NCI-H526 treated with DMSO at 0.1 percent for 48 hours (cell line): ENCODE measurements at regions not wholly inside any gene's neighbourhood (a gene's known extent, or its start where the extent isn't known, plus 50 kb on each side); places are given as distances from the start of the nearest gene placed in this dataset.

ENCODE experiments used
- DNase-seq: peaks from one replicate; lab custom pipeline; 2025; lab: John Stamatoyannopoulos, UW

- no peak for DNase-seq
Observed at GRCh38 chr2:21694079-21694878, 570.5 kb downstream of the TDRD15 start.

DNA sequence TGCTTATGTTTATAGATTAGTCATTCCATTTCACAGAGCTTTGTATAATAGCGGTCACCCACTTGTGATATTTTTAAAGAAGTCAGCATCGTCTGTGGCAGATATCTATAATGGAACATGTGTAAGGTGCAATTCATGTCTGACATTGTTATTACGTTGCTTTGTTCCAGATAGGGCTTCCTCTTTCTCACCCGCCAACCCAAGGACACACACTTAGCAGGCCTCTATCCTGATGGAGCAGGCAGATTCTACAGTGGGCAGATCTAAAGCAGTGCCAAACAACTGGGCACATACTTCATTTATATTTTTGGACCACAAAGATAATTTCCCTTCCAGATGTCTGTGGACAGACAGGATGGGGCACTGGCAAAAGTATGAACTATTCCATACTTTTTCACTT lies 573.1 kb downstream of the TDRD15 start:
- DNase-seq: no peak

GRCh38 chr2:21700644-21701043 lies 576.9 kb downstream of the TDRD15 start:
- DNase-seq: no peak

DNA sequence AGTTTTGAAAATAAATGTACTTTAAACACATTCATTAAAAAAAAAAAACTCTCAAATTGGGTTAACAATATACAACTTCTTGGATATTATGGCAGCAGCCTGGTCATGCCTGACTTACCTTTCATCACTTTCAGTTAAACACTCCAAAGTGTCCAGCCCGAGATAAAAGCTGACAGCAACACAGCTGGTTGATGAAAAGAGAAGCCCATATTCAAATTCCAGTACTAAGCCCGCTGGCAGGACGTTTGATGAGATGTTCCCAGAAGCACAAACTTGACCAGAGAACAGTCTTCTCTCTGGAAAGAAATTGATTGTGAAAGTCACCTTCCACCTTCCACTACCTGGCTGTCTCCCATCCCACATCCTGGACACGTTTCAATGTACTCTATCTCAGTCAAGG lies 586.3 kb downstream of the TDRD15 start:
- DNase-seq: no peak

DNA sequence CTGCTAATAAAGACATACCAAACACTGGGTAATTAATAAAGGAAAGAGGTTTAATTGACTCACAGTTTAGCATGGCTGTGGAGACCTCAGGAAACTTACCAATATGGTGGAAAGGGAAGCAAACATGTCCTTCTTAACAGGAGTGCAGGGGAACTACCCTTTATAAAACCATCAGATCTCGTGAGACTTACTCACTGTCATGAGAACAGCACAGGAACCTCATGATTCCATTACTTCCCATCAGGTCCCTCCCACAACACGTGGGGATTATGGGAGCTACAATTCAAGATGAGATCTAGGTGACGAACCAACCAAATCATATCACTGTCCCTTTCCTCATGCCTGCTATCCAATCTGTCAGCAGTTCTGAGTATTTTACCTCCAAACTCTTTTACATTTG lies 586.7 kb downstream of the TDRD15 start:
- DNase-seq: no peak

DNA sequence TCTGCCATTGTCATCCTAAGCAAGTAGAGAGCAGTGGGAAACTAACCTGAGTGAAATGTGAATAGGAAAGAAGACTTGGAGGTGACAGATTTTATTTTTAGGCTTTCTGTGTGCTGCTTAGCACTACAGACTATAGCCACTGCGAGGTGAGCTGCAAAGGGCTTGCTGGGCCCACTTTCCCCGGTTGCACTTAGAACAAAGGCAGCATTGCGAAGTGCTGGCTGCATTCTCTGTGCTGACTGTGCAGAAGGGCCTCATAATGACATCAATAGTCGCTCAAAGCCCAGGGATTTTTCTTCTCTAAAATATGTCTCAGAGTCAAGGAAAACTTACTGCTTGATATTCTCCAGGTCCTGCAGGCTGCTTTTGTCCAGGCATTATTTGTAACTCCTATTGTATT lies 592.1 kb downstream of the TDRD15 start:
- DNase-seq: no peak

GRCh38 chr2:21727101-21727500 lies 603.3 kb downstream of the TDRD15 start:
- no peak for DNase-seq

GRCh38 chr2:21728133-21728532 lies 604.4 kb downstream of the TDRD15 start:
- DNase-seq: no peak

- no peak for DNase-seq
Observed at GRCh38 chr2:21730141-21730540, 606.4 kb downstream of the TDRD15 start.

- no peak for DNase-seq
Observed at GRCh38 chr2:21740484-21740883, 616.7 kb downstream of the TDRD15 start.

DNA sequence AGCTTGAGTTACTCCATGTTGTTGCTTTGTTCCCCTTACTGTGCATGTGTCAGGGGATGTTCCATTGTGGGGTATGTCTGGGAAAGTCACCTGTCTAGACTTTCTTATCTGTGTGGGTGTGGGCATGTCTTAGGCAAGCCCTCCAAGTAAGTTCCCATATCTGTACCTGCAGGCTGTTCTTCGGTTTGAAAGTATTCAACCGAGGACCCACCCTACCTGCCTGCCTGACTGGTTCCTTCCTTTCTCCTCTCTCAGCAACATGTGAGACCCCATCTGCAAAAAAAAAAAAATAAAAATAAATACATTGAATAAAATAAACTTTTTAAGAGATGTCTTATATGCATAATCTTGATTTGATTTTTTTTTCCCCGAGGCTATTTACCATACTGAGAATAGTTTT lies 622.7 kb downstream of the TDRD15 start:
- no peak for DNase-seq

- DNase-seq: no peak
Observed at GRCh38 chr2:21748501-21748900, 624.7 kb downstream of the TDRD15 start.

- peak; percentile 69 for DNase-seq
Observed at GRCh38 chr2:21754164-21754788, 630.5 kb downstream of the TDRD15 start.

GRCh38 chr2:21757805-21758430 lies 634.1 kb downstream of the TDRD15 start:
- DNase-seq: peak; percentile 7

DNA sequence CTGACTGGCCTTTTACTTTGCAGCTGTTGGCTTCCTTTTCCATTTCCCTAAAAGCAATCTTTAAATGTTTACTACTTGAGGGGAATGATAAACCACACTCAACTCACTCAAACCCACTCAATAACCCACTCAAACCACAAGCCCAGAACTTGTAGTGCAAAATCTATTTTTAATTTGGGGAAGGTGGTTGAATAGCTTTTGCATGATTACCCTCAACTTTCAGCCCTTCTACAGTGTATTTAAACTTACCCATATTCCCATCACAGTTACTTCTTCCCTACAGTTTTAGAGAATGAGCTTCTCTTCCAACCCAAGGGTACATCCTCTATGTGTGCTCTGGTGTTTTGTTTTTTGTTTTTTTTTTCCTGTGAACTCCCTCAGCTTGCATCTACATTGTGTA lies 636.1 kb downstream of the TDRD15 start:
- DNase-seq: no peak

DNA sequence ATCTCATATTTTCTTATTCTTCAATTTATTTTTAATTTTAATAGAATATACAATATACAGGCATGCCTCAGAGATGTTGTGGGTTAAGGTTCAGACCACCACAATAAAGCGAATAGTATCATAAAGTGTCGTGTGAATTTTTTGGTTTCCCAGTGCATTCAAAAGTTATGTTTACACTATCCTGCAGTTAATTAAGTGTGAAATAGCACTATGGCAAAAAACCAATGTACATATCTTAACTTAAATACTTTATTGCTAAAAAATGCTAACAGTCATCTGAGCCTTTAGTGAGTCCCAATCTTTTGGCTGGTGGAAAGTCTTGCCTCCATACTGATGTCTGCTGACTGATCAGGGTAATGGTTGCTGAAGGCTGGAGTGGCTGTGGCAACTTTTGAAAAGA lies 637.6 kb downstream of the TDRD15 start:
- DNase-seq: no peak

GRCh38 chr2:21763501-21763900 lies 639.7 kb downstream of the TDRD15 start:
- DNase-seq: no peak

- DNase-seq: no peak
Observed at GRCh38 chr2:21770787-21771186, 647.0 kb downstream of the TDRD15 start.

DNA sequence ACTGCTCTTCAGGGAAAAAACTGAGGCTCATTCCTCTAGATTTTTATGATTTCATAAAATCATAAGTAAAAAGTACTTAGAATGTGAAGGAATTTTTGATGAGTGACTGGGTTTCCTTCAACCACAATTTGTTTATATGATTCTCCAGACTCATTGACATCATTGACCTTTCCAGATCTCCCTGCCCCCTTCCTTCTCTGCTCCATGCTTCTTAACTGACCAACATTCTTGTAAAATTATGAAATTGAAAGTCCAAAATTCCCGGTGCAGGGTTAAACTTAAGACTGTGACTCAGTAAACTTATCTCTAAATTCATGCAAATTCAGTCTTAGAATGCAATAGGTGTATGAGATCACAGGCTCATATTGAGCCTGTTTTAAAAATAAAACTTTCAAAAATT lies 648.9 kb downstream of the TDRD15 start:
- DNase-seq: no peak

DNA sequence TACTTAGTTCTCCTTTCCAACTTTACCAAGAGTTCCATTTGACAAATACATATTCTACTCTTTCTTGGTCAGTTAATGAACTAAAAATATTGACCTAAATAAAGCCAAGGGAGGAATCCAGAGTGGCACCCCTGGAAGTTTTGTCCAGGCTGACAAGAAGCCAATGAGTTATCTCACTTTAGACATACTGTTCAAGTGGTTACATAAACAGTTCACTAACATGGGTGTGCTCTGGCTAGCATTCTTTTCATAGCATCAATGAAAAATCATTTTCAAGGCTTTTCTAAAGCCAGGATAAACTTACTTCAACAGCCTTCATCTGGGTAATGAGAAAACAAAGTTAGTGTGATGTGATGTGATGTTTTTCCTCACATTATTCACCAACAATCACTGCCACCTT lies 649.4 kb downstream of the TDRD15 start:
- no peak for DNase-seq

- no peak for DNase-seq
Observed at GRCh38 chr2:21774691-21775368, 651.1 kb downstream of the TDRD15 start.

GRCh38 chr2:21779786-21780185 lies 656.0 kb downstream of the TDRD15 start:
- DNase-seq: no peak

- DNase-seq: no peak
Observed at GRCh38 chr2:21781962-21782361, 658.2 kb downstream of the TDRD15 start.
